Gastroesophageal sphincter (tissue), 4 donors: ENCODE measurements at regions not wholly inside any gene's neighbourhood (a gene's known extent, or its start where the extent isn't known, plus 50 kb on each side); places are given as distances from the start of the nearest gene placed in this dataset.

Experiments used
- ATAC-seq: fragments of 150-250 bp; one replicate; pipeline ENCODE4 v1.9.1; 2016; ENCODE audit warnings: mild to moderate bottlenecking, moderate library complexity
- H3K27ac ChIP-seq, 4 donors: fragments of 200-600 bp; sonication (generic) in 3 of 4; 1 replicate in 3 of 4; 2 replicates in 1 of 4; pipeline ENCODE4 v1.5.1; 2016 to 2019
- H3K27me3 ChIP-seq: fragments of 200-600 bp; sonication (generic); one replicate; pipeline ENCODE4 v1.5.1; 2019
- H3K36me3 ChIP-seq, 2 donors: fragments of 200-600 bp; sonication (generic); one replicate each; pipeline ENCODE4 v1.5.1; 2019; ENCODE audit warnings: control low read depth in 1 of 2
- H3K4me1 ChIP-seq, 3 donors: fragments of 200-600 bp; sonication (generic); 1 replicate in 2 of 3; 2 replicates in 1 of 3; pipeline ENCODE4 v1.5.1; 2016 to 2019; ENCODE audit warnings: control low read depth in 2 of 3
- H3K4me3 ChIP-seq, 2 donors: fragments of 200-600 bp; sonication (generic); one replicate each; pipeline ENCODE4 v1.5.1; 2019; ENCODE audit warnings: mild to moderate bottlenecking in 1 of 2, moderate library complexity in 1 of 2
- H3K9me3 ChIP-seq, 3 donors: fragments of 200-600 bp; sonication (generic); one replicate each; pipeline ENCODE4 v1.5.1; 2017 to 2019; ENCODE audit warnings: control low read depth in 2 of 3
- CTCF ChIP-seq, 4 experiments: fragments of 200-600 bp in 2 of 4; fragments of 450-650 bp in 2 of 4; sonication (generic) in 1 of 4; IDR thresholded peaks; one replicate each; pipeline ENCODE4 v1.5.1; 2017 to 2019; ENCODE audit warnings: antibody characterized with exemption in 4 of 4, mild to moderate bottlenecking in 2 of 4, moderate library complexity in 2 of 4
- EP300 ChIP-seq: sonication (generic); formaldehyde crosslinking; IDR thresholded peaks from one replicate; pipeline ENCODE4 v1.6.1; 2017; ENCODE audit warnings: antibody characterized with exemption, mild to moderate bottlenecking
- POLR2A ChIP-seq, 2 donors: fragments of 450-650 bp; IDR thresholded peaks; one replicate each; pipeline ENCODE4 v1.6.1; 2017; ENCODE audit warnings: antibody characterized with exemption in 2 of 2, mild to moderate bottlenecking in 2 of 2, moderate library complexity in 1 of 2
- POLR2AphosphoS5 ChIP-seq: sonication (generic); formaldehyde crosslinking; IDR thresholded peaks from one replicate; pipeline ENCODE4 v1.6.1; 2017; ENCODE audit warnings: antibody characterized with exemption
- WGBS, 2 donors: methylation state at CpG; one replicate each; pipeline ENCODE4 v1.1.5; 2018; ENCODE audit warnings: low coverage in 1 of 2; 5-methylcytosine and 5-hydroxymethylcytosine counted together

GRCh38 chr15:29440541-29440940 lies 170.9 kb upstream of the NSMCE3 start:
- no peak for ATAC-seq
- TF ChIP-seq EP300, result no peak
- no peak for TF ChIP-seq CTCF (IDR thresholded peaks at IDR 0.05)
- no peak for TF ChIP-seq POLR2A (IDR thresholded peaks at IDR 0.05)
- no peak for TF ChIP-seq POLR2AphosphoS5
- 83 to 84% methylated on average over 3 to 7 of the region's 7 CpGs for WGBS, 2 donors
- Histone ChIP-seq H3K4me3 (no peak overlapping the region), H3K4me1 (no peaks in the 10 kb centered on the region), H3K36me3 (no peaks in the 10 kb centered on the region), H3K27ac (no peak overlapping the region), H3K9me3 (no peaks in the 10 kb centered on the region), H3K27me3 (peaks cover 16% of the 10 kb centered on the region)

DNA sequence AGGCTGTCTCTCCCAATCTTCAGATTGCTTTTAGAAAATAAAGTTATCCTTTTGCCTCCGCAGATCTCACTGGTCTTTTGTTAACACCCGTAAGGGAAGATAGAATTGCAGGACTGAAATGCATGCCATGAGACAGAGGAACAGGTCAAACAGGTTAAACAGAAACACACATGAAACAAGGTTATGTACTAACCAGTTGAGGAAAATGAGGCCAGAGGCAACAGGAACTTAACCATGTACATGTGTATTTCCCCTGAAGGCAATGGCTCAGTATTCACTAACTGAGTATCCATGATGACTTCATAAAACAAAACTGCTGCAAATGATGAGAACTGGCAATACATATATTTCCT lies 169.1 kb upstream of the NSMCE3 start:
- no peak overlapping the region for H3K27ac ChIP-seq

DNA sequence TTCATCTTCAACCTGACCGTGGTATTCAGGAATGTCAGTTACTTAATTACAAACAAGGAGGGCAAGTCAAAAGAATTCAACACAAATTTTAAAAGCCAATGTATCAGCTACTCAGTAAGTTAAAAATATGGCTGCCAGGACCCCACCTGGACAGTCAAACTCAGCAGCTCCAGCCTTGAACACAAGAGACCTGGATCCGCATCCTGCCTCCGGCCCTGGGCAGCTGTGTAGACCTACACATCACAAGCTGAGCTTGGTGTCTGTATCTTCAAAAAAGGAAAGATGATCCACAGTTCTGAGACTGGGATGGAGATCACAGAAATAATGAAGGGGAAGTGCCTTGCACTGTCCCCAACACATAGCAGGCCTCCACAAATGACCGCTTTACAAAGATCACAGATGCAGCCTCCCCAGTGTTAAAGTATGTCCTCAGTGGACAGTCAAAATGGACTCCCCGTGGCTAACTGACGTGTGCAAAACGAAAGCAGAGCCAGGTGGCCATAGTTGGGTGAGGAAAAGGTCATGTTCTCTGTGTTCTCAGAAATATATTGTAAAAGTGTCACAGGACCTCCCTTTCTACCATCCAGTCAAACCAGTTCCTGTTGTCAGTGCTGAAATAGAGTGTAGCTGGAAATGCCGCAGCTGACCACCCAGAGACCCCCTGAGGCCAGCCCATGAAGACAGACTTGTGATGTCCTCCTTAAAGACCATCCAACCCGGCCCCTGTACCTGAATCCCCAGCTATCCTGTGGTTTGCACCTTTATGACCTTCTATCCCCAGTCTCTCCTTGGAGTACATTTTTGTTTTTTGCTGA lies 168.5 kb upstream of the NSMCE3 start:
- no peaks in the 10 kb centered on the region for H3K9me3 ChIP-seq
- H3K4me1 ChIP-seq, result no peaks in the 10 kb centered on the region
- no peaks in the 10 kb centered on the region for H3K36me3 ChIP-seq
- H3K27ac ChIP-seq, result no peak overlapping the region
- ATAC-seq, result no peak
- H3K4me3 ChIP-seq, result no peak overlapping the region
- H3K27me3 ChIP-seq, result peaks cover 14% of the 10 kb centered on the region
- TF ChIP-seq POLR2A (IDR thresholded peaks at IDR 0.05) (no peak), POLR2AphosphoS5 (no peak), CTCF (IDR thresholded peaks at IDR 0.05) (no peak), EP300 (no peak)
- WGBS, 2 donors, result 73 to 78% methylated on average over 6 of the region's 9 CpGs

More for the DNA sequence above, 169.1 kb upstream of the NSMCE3 start:
- TF ChIP-seq POLR2AphosphoS5, result no peak
- TF ChIP-seq EP300, result no peak
- TF ChIP-seq CTCF (IDR thresholded peaks at IDR 0.05), result no peak
- no peak for TF ChIP-seq POLR2A (IDR thresholded peaks at IDR 0.05)
- Histone ChIP-seq H3K27me3 (peaks cover 16% of the 10 kb centered on the region), H3K36me3 (no peaks in the 10 kb centered on the region), H3K4me3 (no peak overlapping the region), H3K4me1 (no peaks in the 10 kb centered on the region), H3K9me3 (no peaks in the 10 kb centered on the region)
- no peak for ATAC-seq
- WGBS, 2 donors, result 100% methylated on average over 1 of the region's 2 CpGs

GRCh38 chr15:29435811-29436210 lies 166.2 kb upstream of the NSMCE3 start:
- WGBS, 2 donors, result 72 to 94% methylated on average over 3 of the region's 4 CpGs
- no peak for ATAC-seq
- no peaks in the 10 kb centered on the region for H3K4me1 ChIP-seq
- no peak overlapping the region for H3K4me3 ChIP-seq
- no peak overlapping the region for H3K27ac ChIP-seq
- TF ChIP-seq POLR2AphosphoS5, result no peak
- TF ChIP-seq CTCF (IDR thresholded peaks at IDR 0.05), result no peak
- no peak for TF ChIP-seq POLR2A (IDR thresholded peaks at IDR 0.05)
- no peak for TF ChIP-seq EP300
- no peaks in the 10 kb centered on the region for H3K27me3 ChIP-seq
- H3K9me3 ChIP-seq, result no peaks in the 10 kb centered on the region
- H3K36me3 ChIP-seq, result no peaks in the 10 kb centered on the region

- TF ChIP-seq CTCF (IDR thresholded peaks at IDR 0.05) (no peak), POLR2AphosphoS5 (no peak), EP300 (no peak), POLR2A (IDR thresholded peaks at IDR 0.05) (no peak)
- H3K4me1 ChIP-seq, result no peaks in the 10 kb centered on the region
- no peaks in the 10 kb centered on the region for H3K36me3 ChIP-seq
- no peaks in the 10 kb centered on the region for H3K9me3 ChIP-seq
- 27 to 73% methylated on average over 2 of the region's 2 CpGs for WGBS, 2 donors
- H3K27me3 ChIP-seq, result no peaks in the 10 kb centered on the region
- no peak overlapping the region for H3K4me3 ChIP-seq
- ATAC-seq, result no peak
- no peak overlapping the region for H3K27ac ChIP-seq
Measured at GRCh38 chr15:29434280-29434679, 164.7 kb upstream of the NSMCE3 start.
